Right lobe of liver (tissue), 6 donors: ENCODE measurements at regions not wholly inside any gene's neighbourhood (a gene's known extent, or its start where the extent isn't known, plus 50 kb on each side); places are given as distances from the start of the nearest gene placed in this dataset.

Experiments
- ATAC-seq, 4 donors: fragments of 200-7000 bp; cut with Tn5 transposase; one replicate each; pipeline ENCODE4 v1.9.1; 2020; ENCODE audit warnings: mild to moderate bottlenecking in 4 of 4, moderate library complexity in 4 of 4
- DNase-seq, 3 donors: peaks; one replicate each; pipeline ENCODE4 v3.0.0-alpha.2; 2020
- H3K27ac ChIP-seq, 3 donors: fragments of 200-600 bp; one replicate each; pipeline ENCODE4 v1.8.0; 2022
- H3K27me3 ChIP-seq, 2 donors: fragments of 200-600 bp; one replicate each; pipeline ENCODE4 v1.8.0; 2022
- H3K36me3 ChIP-seq, 4 donors: fragments of 200-600 bp; sonication (generic) in 1 of 4; one replicate each; pipeline versions ENCODE4 v1.5.1 to v1.8.0; 2017 to 2022; ENCODE audit warnings: control low read depth in 1 of 4
- H3K4me1 ChIP-seq, 4 donors: fragments of 200-600 bp; sonication (generic) in 1 of 4; one replicate each; pipeline versions ENCODE4 v1.5.1 to v1.8.0; 2017 to 2022; ENCODE audit warnings: control low read depth in 1 of 4
- H3K4me3 ChIP-seq, 3 donors: fragments of 200-600 bp; one replicate each; pipeline ENCODE4 v1.8.0; 2022
- H3K9me3 ChIP-seq, 4 donors: fragments of 200-600 bp; sonication (generic) in 1 of 4; one replicate each; pipeline versions ENCODE4 v1.5.1 to v1.8.0; 2017 to 2022; ENCODE audit warnings: control low read depth in 1 of 4
- CTCF ChIP-seq, 4 donors: fragments of 200-600 bp in 3 of 4; fragments of 450-650 bp in 1 of 4; IDR thresholded peaks; one replicate each; pipeline versions ENCODE4 v1.5.1 to v1.8.0; 2016 to 2022; ENCODE audit warnings: antibody characterized with exemption in 4 of 4, mild to moderate bottlenecking in 2 of 4
- POLR2A ChIP-seq: fragments of 450-650 bp; IDR thresholded peaks from one replicate; pipeline ENCODE4 v1.6.1; 2017; ENCODE audit warnings: antibody characterized with exemption, mild to moderate bottlenecking
- WGBS: methylation state at CpG from one replicate; pipeline ENCODE4 v1.1.6; 2018; ENCODE audit warnings: low coverage, low lambda C conversion rate; ENCODE audit not compliant: insufficient coverage; ENCODE audit errors: missing lambda C conversion rate; 5-methylcytosine and 5-hydroxymethylcytosine counted together
- intact Hi-C, 2 donors: fragments of 100-400 bp; cut with DNase I; formaldehyde crosslinking; loops; one replicate each; pipeline versions ENCODE4 v1.11.2 to v1.14.1; 2022
- donor health status: DM: no; HTN: yes; CAD: no.
- donor health status: DM: no; HTN: no; CAD: no.
- donor health status: DM: no; HTN: no; CAD: no.
- donor health status: DM: no; HTN: yes; CAD: no.
- donor health status: DM: no; HTN: yes; CAD: no.

- TF ChIP-seq CTCF (IDR thresholded peaks at IDR 0.05) (no peak), POLR2A (no peak)
- DNase-seq: no peak
- Histone ChIP-seq H3K4me1 (peaks cover 0 to 18% (median 6%) of the 10 kb centered on the region in 4 donors), H3K36me3 (no peaks in the 10 kb centered on the region), H3K27ac (no peak overlapping the region), H3K9me3 (no peaks in the 10 kb centered on the region), H3K27me3 (no peaks in the 10 kb centered on the region), H3K4me3 (no peak overlapping the region)
- intact Hi-C loops: no loop called here
- peak in 2 of 4 donors; percentile 31 to 44 for ATAC-seq
- WGBS: 30% methylated on average over 3 of the region's 13 CpGs
Observed at GRCh38 chr16:85187002-85187401, 74.7 kb upstream of the CIBAR2 start.

DNA sequence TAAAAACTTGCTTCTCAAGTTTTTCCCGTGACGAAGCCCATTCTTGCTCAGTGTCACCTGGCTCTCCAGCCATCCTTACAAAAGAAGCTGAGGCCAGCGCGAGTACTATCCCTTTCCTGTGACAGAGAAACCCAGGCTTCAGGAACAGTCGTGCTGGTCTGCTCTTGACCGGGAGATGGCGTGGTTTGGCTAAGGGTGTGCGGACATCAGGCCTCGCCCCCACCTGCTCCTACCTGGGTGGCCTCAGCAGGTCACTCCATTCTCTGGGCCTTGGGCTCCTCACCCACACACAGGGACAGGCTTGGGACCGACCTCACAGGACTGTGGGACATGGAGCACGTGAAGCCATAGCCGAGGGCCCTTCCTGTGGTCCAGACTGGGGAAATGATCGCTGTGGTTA, 75.2 kb upstream of the CIBAR2 start:
- no peaks in the 10 kb centered on the region for H3K36me3 ChIP-seq
- DNase-seq (no peak), ATAC-seq (no peak)
- H3K4me3 ChIP-seq: no peak overlapping the region
- H3K9me3 ChIP-seq: no peaks in the 10 kb centered on the region
- TF ChIP-seq CTCF (IDR thresholded peaks at IDR 0.05): no peak
- TF ChIP-seq POLR2A: no peak
- H3K4me1 ChIP-seq: peaks cover 0 to 14% (median 5%) of the 10 kb centered on the region in 4 donors
- H3K27me3 ChIP-seq: no peaks in the 10 kb centered on the region
- H3K27ac ChIP-seq: no peak overlapping the region
- 68% methylated on average over 5 of the region's 13 CpGs for WGBS
- intact Hi-C loops: no loop called here

GRCh38 chr16:85187886-85188285, 75.6 kb upstream of the CIBAR2 start:
- no peak overlapping the region for H3K4me3 ChIP-seq
- 90% methylated on average over 8 of the region's 12 CpGs for WGBS
- DNase-seq (no peak), ATAC-seq (no peak)
- peaks cover 0 to 14% (median 5%) of the 10 kb centered on the region in 4 donors for H3K4me1 ChIP-seq
- intact Hi-C loops: no loop called here
- no peaks in the 10 kb centered on the region for H3K36me3 ChIP-seq
- H3K27me3 ChIP-seq: no peaks in the 10 kb centered on the region
- no peak overlapping the region for H3K27ac ChIP-seq
- H3K9me3 ChIP-seq: no peaks in the 10 kb centered on the region
- TF ChIP-seq CTCF (IDR thresholded peaks at IDR 0.05): no peak
- TF ChIP-seq POLR2A: no peak

GRCh38 chr16:85188822-85189672, 76.8 kb upstream of the CIBAR2 start:
- H3K4me3 ChIP-seq: no peak overlapping the region
- ATAC-seq (peak; percentile 56 to 83 (median 72)), DNase-seq (no peak)
- 71% methylated on average over 3 of the region's 3 CpGs for WGBS
- no peaks in the 10 kb centered on the region for H3K27me3 ChIP-seq
- no peak for TF ChIP-seq POLR2A
- TF ChIP-seq CTCF (IDR thresholded peaks at IDR 0.05): no peak
- intact Hi-C loops: no loop called here
- H3K4me1 ChIP-seq: peaks cover 0 to 14% (median 5%) of the 10 kb centered on the region in 4 donors
- no peaks in the 10 kb centered on the region for H3K36me3 ChIP-seq
- no peaks in the 10 kb centered on the region for H3K9me3 ChIP-seq
- H3K27ac ChIP-seq: no peak overlapping the region
